HepG2 (cell line): ENCODE measurements at regions not wholly inside any gene's neighbourhood (a gene's known extent, or its start where the extent isn't known, plus 50 kb on each side); places are given as distances from the start of the nearest gene placed in this dataset.

ENCODE experiments used
- ATAC-seq: fragments of 200-7000 bp; cut with Tn5 transposase; 3 replicates; pipeline ENCODE4 v1.9.1; 2020; ENCODE audit warnings: mild to moderate bottlenecking, moderate library complexity
- BruUV-seq: library from RNA; stranded (reverse); fragments of 400-500 nt; replicated peaks from 2 replicates; lab custom pipeline; 2021; lab: Mats Ljungman, UMichigan
- CTCF ChIA-PET: fragments of 300-600 bp; formaldehyde crosslinking; extraction: SDS; loops from one replicate; lab custom pipeline; 2021; ENCODE audit warnings: low total read pairs, inconsistent platforms, low intra/inter-chr PET ratio; lab: Yijun Ruan, JAX
- POLR2A ChIA-PET: fragments of 350-600 bp; sonication (Branson Sonifier 250); formaldehyde crosslinking; loops from one replicate; lab custom pipeline; 2020; ENCODE audit warnings: antibody characterized with exemption, inconsistent platforms; lab: Yijun Ruan, JAX
- DNase-seq: peaks from one replicate; pipeline ENCODE4 v3.0.0-alpha.2; 2015; ENCODE audit warnings: low spot score
- FAIRE-seq: peaks from 3 replicates; lab custom pipeline; 2011; peaks lifted over from hg19 to GRCh38; lab: Jason Lieb, UNC
- H2AFZ ChIP-seq: one replicate; pipeline ENCODE4 v1.6.1; 2011; ENCODE audit warnings: low read length, inconsistent platforms
- H3K27ac ChIP-seq: fragments of 300-600 bp; 3 replicates; pipeline ENCODE4 v1.8.0; 2011; ENCODE audit warnings: mixed run types, mild to moderate bottlenecking, mixed read lengths, low read length, inconsistent platforms; ENCODE audit not compliant: insufficient read depth; ENCODE audit errors: extremely low read length
- H3K27me3 ChIP-seq, 2 experiments: fragments of 200-600 bp in 1 of 2; 2 replicates in 1 of 2; 3 replicates in 1 of 2; pipeline versions ENCODE4 v1.6.0 to v1.8.0; 2011; ENCODE audit warnings: low read length in 2 of 2, mild to moderate bottlenecking in 2 of 2, moderate library complexity in 2 of 2, inconsistent platforms in 1 of 2; ENCODE audit not compliant: insufficient read depth in 2 of 2, control insufficient read depth in 1 of 2
- H3K36me3 ChIP-seq, 2 experiments: fragments of 200-600 bp in 1 of 2; replicated peaks in 1 of 2; 2 replicates in 1 of 2; 3 replicates in 1 of 2; pipeline versions ENCODE4 v1.5.1 to v1.8.0; 2011; ENCODE audit warnings: low read length in 2 of 2, inconsistent platforms in 1 of 2; ENCODE audit not compliant: insufficient read depth in 2 of 2, control insufficient read depth in 1 of 2
- H3K4me1 ChIP-seq: 2 replicates; pipeline ENCODE4 v1.5.1; 2012; ENCODE audit warnings: low read length, inconsistent platforms; ENCODE audit not compliant: insufficient read depth
- H3K4me2 ChIP-seq: 2 replicates; pipeline ENCODE4 v1.6.0; 2011; ENCODE audit warnings: low read depth, low read length, inconsistent platforms
- H3K4me3 ChIP-seq, 3 experiments: fragments of 200-600 bp in 1 of 3; sonication (generic), shearing (Covaris generic) in 1 of 3; replicated peaks in 1 of 3; 2 replicates each; pipeline ENCODE4 v1.5.1; 2011 to 2016; ENCODE audit warnings: low read length in 3 of 3, inconsistent platforms in 2 of 3, low read depth in 2 of 3, mild to moderate bottlenecking in 2 of 3, control low read depth in 1 of 3, mixed read lengths in 1 of 3; ENCODE audit not compliant: insufficient read depth in 1 of 3
- H3K79me2 ChIP-seq: one replicate; pipeline ENCODE4 v1.6.1; 2011; ENCODE audit warnings: low read length, inconsistent platforms; ENCODE audit not compliant: insufficient read depth
- H3K9ac ChIP-seq: 2 replicates; pipeline ENCODE4 v1.6.0; 2011; ENCODE audit warnings: mild to moderate bottlenecking, low read depth, low read length, inconsistent platforms; ENCODE audit not compliant: insufficient read depth
- H3K9me3 ChIP-seq: 2 replicates; pipeline ENCODE4 v1.5.1; 2012; ENCODE audit warnings: mild to moderate bottlenecking, low read length
- H4K20me1 ChIP-seq: 2 replicates; pipeline ENCODE4 v1.6.0; 2011; ENCODE audit warnings: inconsistent platforms, mild to moderate bottlenecking, low read length, moderate library complexity; ENCODE audit not compliant: insufficient read depth
- DR1 ChIP-seq: sonication (generic); formaldehyde crosslinking; IDR thresholded peaks from 2 replicates; pipeline ENCODE4 v1.8.0; 2021; ENCODE audit warnings: mild to moderate bottlenecking, missing genetic modification reagents, inconsistent platforms
- GTF3A ChIP-seq: sonication (generic); formaldehyde crosslinking; conservative IDR thresholded peaks from 2 replicates; pipeline ENCODE4 v1.4.0; 2020; ENCODE audit warnings: mild to moderate bottlenecking, missing genetic modification reagents
- KDM3A ChIP-seq: IDR thresholded peaks from 2 replicates; pipeline ENCODE4 v1.6.1; 2018; ENCODE audit warnings: low read depth, missing compliant biosample characterization
- KLF11 ChIP-seq: IDR thresholded peaks from 2 replicates; pipeline ENCODE4 v1.6.1; 2016; ENCODE audit warnings: missing compliant biosample characterization
- REPIN1 ChIP-seq: sonication (generic); formaldehyde crosslinking; IDR thresholded peaks from 2 replicates; pipeline ENCODE4 v1.8.0; 2022; ENCODE audit warnings: missing genetic modification reagents, low read depth, mild to moderate bottlenecking, borderline replicate concordance
- TAF15 ChIP-seq: fragments of 200-400 bp; formaldehyde crosslinking; IDR thresholded peaks from one replicate; pipeline ENCODE4 v1.6.1; 2018; ENCODE audit warnings: mild to moderate bottlenecking, low read depth, low read length; ENCODE audit not compliant: poor library complexity, severe bottlenecking
- TFDP1 ChIP-seq: IDR thresholded peaks from 2 replicates; pipeline ENCODE4 v1.6.1; 2016; ENCODE audit warnings: missing compliant biosample characterization, missing genetic modification reagents, borderline replicate concordance
- ZFP36L1 ChIP-seq: sonication (generic); formaldehyde crosslinking; IDR thresholded peaks from 2 replicates; pipeline ENCODE4 v1.8.0; 2022; ENCODE audit warnings: mild to moderate bottlenecking, missing genetic modification reagents, moderate library complexity
- ZNF280D ChIP-seq: sonication (generic); formaldehyde crosslinking; IDR thresholded peaks from 2 replicates; pipeline ENCODE4 v1.5.1; 2020; ENCODE audit warnings: mild to moderate bottlenecking, missing genetic modification reagents
- ZNF614 ChIP-seq: IDR thresholded peaks from 2 replicates; pipeline ENCODE4 v1.6.1; 2018; ENCODE audit warnings: missing biosample characterization, missing genetic modification reagents, inconsistent platforms, borderline replicate concordance
- ZNF781 ChIP-seq: sonication (generic); formaldehyde crosslinking; IDR thresholded peaks from 2 replicates; pipeline ENCODE4 v1.5.1; 2020; ENCODE audit warnings: borderline replicate concordance, mild to moderate bottlenecking, missing genetic modification reagents; ENCODE audit errors: not compliant biosample characterization
- ZNF788 ChIP-seq: sonication (generic); formaldehyde crosslinking; IDR thresholded peaks from 2 replicates; pipeline ENCODE4 v1.5.0; 2020; ENCODE audit warnings: mild to moderate bottlenecking, missing genetic modification reagents, borderline replicate concordance
- ZNF891 ChIP-seq: sonication (generic); formaldehyde crosslinking; IDR thresholded peaks from 2 replicates; pipeline ENCODE4 v1.5.0; 2020; ENCODE audit warnings: mild to moderate bottlenecking, missing genetic modification reagents
- WGBS: methylation state at CpG from one replicate; pipeline ENCODE4 v1.1.6; 2017; ENCODE audit warnings: low lambda C conversion rate; 5-methylcytosine and 5-hydroxymethylcytosine counted together
- in situ Hi-C: cut with HindIII; loops from 2 replicates; pipeline ENCODE4 v1.10.0; 2017; ENCODE audit warnings: low pct_unique_long_range_greater_than_20kb; ENCODE audit not compliant: extremely low pct_ligation_motif_present
- intact Hi-C: fragments of 100-400 bp; cut with micrococcal nuclease; formaldehyde crosslinking; loops from one replicate; pipeline ENCODE4 v1.10.0; 2022; ENCODE audit not compliant: unreplicated experiment
- TF ChIP-seq, protein P1 (sequence below): sonication (generic); formaldehyde crosslinking; IDR thresholded peaks from 2 replicates; pipeline ENCODE4 v1.5.0; 2020; ENCODE audit warnings: missing genetic modification reagents
- TF ChIP-seq, protein P2 (sequence below): sonication (generic); formaldehyde crosslinking; IDR thresholded peaks from 2 replicates; pipeline ENCODE4 v1.4.0; 2020; ENCODE audit warnings: missing genetic modification reagents, borderline replicate concordance

DNA sequence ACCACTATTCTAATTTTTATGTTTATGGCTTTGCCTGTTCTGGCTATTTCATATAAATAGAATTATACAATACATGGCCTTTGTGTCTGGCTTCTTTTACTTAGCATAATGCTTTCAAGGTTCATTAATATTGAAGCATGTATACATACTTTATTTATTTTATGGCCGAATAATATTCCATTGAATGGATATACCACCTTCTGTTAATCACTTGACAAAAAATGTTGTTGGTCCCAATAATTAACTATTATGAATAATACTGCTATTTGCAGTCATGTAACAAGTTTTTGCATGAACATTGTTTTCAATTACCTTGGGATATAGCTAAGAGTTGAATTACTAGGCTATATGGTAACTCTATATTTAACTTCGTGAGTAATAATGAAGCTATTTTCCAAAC lies 767.5 kb downstream of the INHBA start:
- Histone ChIP-seq H3K27me3 (no peaks in the 10 kb centered on the region), H3K9me3 (no peaks in the 10 kb centered on the region), H3K79me2 (no peaks in the 10 kb centered on the region), H3K4me3 (no peak overlapping the region), H3K4me1 (no peaks in the 10 kb centered on the region), H3K27ac (no peak overlapping the region), H3K9ac (no peak overlapping the region), H2AFZ (no peak overlapping the region), H4K20me1 (no peaks in the 10 kb centered on the region), H3K36me3 (no peaks in the 10 kb centered on the region), H3K4me2 (no peak overlapping the region)
- no peak for FAIRE-seq
- intact Hi-C loops = no loop called here
- in situ Hi-C loops = no loop called here
- BruUV-seq = no TSS peak
- 23% methylated on average over 2 of the region's 2 CpGs for WGBS
- ATAC-seq = no peak
- DNase-seq = no peak
- CTCF ChIA-PET = no interaction called here
- POLR2A ChIA-PET = no interaction called here
- TF ChIP-seq ZFP36L1 = no peak
- TF ChIP-seq ZNF614 (CRISPR knock-in tag) = no peak
- no peak for TF ChIP-seq REPIN1 (CRISPR knock-in tag)
- TF ChIP-seq DR1 (CRISPR knock-in tag) = no peak
- no peak for TF ChIP-seq ZNF781 (CRISPR knock-in tag)
- TF ChIP-seq ZNF788 (CRISPR knock-in tag) = no peak
- no peak for TF ChIP-seq KLF11 (CRISPR knock-in tag)
- TF ChIP-seq ZNF280D (CRISPR knock-in tag) = no peak
- TF ChIP-seq TAF15 = no peak
- no peak for TF ChIP-seq ZNF891 (CRISPR knock-in tag)
- TF ChIP-seq, protein P1, sequence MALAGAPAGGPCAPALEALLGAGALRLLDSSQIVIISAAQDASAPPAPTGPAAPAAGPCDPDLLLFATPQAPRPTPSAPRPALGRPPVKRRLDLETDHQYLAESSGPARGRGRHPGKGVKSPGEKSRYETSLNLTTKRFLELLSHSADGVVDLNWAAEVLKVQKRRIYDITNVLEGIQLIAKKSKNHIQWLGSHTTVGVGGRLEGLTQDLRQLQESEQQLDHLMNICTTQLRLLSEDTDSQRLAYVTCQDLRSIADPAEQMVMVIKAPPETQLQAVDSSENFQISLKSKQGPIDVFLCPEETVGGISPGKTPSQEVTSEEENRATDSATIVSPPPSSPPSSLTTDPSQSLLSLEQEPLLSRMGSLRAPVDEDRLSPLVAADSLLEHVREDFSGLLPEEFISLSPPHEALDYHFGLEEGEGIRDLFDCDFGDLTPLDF (CRISPR knock-in tag) = no peak
- TF ChIP-seq TFDP1 = no peak
- TF ChIP-seq KDM3A (CRISPR knock-in tag) = no peak
- TF ChIP-seq, protein P2, sequence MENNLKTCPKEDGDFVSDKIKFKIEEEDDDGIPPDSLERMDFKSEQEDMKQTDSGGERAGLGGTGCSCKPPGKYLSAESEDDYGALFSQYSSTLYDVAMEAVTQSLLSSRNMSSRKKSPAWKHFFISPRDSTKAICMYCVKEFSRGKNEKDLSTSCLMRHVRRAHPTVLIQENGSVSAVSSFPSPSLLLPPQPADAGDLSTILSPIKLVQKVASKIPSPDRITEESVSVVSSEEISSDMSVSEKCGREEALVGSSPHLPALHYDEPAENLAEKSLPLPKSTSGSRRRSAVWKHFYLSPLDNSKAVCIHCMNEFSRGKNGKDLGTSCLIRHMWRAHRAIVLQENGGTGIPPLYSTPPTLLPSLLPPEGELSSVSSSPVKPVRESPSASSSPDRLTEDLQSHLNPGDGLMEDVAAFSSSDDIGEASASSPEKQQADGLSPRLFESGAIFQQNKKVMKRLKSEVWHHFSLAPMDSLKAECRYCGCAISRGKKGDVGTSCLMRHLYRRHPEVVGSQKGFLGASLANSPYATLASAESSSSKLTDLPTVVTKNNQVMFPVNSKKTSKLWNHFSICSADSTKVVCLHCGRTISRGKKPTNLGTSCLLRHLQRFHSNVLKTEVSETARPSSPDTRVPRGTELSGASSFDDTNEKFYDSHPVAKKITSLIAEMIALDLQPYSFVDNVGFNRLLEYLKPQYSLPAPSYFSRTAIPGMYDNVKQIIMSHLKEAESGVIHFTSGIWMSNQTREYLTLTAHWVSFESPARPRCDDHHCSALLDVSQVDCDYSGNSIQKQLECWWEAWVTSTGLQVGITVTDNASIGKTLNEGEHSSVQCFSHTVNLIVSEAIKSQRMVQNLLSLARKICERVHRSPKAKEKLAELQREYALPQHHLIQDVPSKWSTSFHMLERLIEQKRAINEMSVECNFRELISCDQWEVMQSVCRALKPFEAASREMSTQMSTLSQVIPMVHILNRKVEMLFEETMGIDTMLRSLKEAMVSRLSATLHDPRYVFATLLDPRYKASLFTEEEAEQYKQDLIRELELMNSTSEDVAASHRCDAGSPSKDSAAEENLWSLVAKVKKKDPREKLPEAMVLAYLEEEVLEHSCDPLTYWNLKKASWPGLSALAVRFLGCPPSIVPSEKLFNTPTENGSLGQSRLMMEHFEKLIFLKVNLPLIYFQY (CRISPR knock-in tag) = no peak
- no peak for TF ChIP-seq GTF3A
